HCT116 (cell line): ENCODE measurements at regions not wholly inside any gene's neighbourhood (a gene's known extent, or its start where the extent isn't known, plus 50 kb on each side); places are given as distances from the start of the nearest gene placed in this dataset.
"Not testable (repeated sequence)": the region's sequence is repeated elsewhere in the genome, so short reads cannot be mapped to it uniquely, and the experiment has no call there.

Source experiments
- ATAC-seq: fragments of 200-7000 bp; cut with Tn5 transposase; 2 replicates; pipeline ENCODE4 v1.9.1; 2020; ENCODE audit warnings: mild to moderate bottlenecking, moderate library complexity
- BruUV-seq: library from RNA; stranded (reverse); fragments of 400-500 nt; replicated peaks from 2 replicates; lab custom pipeline; 2021; lab: Mats Ljungman, UMichigan
- CTCF ChIA-PET: fragments of 300-600 bp; sonication (Branson Sonifier 250); formaldehyde crosslinking; loops from one replicate; lab custom pipeline; 2021; ENCODE audit warnings: antibody characterized with exemption; lab: Charles Lee
- POLR2A ChIA-PET: fragments of 300-600, 350-600 bp; sonication (Branson Sonifier 250); formaldehyde crosslinking; loops from one replicate; lab custom pipeline; 2021; ENCODE audit warnings: antibody characterized with exemption; lab: Charles Lee
- RAD21 ChIA-PET, 2 experiments: fragments of 300-600 bp; sonication (Branson Sonifier 250); formaldehyde crosslinking; loops; one replicate each; lab custom pipeline; 2023; ENCODE audit warnings: low total read pairs in 2 of 2; ENCODE audit not compliant: uncharacterized antibody in 2 of 2, unreplicated experiment in 2 of 2, low non-redundant PET in 1 of 2; lab: Charles Lee
- DNase-seq: peaks from one replicate; pipeline ENCODE4 v3.0.0-alpha.2; 2010; ENCODE audit warnings: low read depth, low spot score
- H2AFZ ChIP-seq: fragments of 200-600 bp; shearing (Covaris generic), sonication (generic); 2 replicates; pipeline ENCODE4 v1.6.1; 2017; ENCODE audit warnings: low read depth, mixed run types, mixed read lengths, antibody characterized with exemption, low read length; ENCODE audit not compliant: poor library complexity, severe bottlenecking
- H3K27ac ChIP-seq: 2 replicates; pipeline ENCODE4 v1.5.1; 2012; ENCODE audit warnings: low read depth, low read length
- H3K27me3 ChIP-seq: fragments of 200-600 bp; sonication (generic); 2 replicates; pipeline ENCODE4 v1.6.1; 2016; ENCODE audit warnings: mixed run types, low read length, mixed read lengths; ENCODE audit not compliant: insufficient read depth
- H3K36me3 ChIP-seq, 2 experiments: fragments of 200-500 bp in 1 of 2; fragments of 200-600 bp in 1 of 2; sonication (Bioruptor generic) in 1 of 2; sonication (generic) in 1 of 2; 2 replicates each; pipeline versions ENCODE4 v1.5.1 to v1.6.1; 2014 to 2016; ENCODE audit warnings: low read length in 2 of 2, inconsistent platforms in 1 of 2, mixed read lengths in 1 of 2, mixed run types in 1 of 2; ENCODE audit not compliant: insufficient read depth in 2 of 2, control insufficient read depth in 1 of 2
- H3K4me1 ChIP-seq, 2 experiments: fragments of 200-600 bp in 1 of 2; sonication (generic) in 1 of 2; 2 replicates each; pipeline versions ENCODE4 v1.5.1 to v1.6.1; 2012 to 2017; ENCODE audit warnings: low read length in 2 of 2, inconsistent platforms in 1 of 2, mild to moderate bottlenecking in 1 of 2, mixed read lengths in 1 of 2, mixed run types in 1 of 2, moderate library complexity in 1 of 2; ENCODE audit not compliant: insufficient read depth in 2 of 2, control insufficient read depth in 1 of 2
- H3K4me2 ChIP-seq: fragments of 200-600 bp; sonication (generic); 2 replicates; pipeline ENCODE4 v1.6.1; 2017; ENCODE audit warnings: mixed run types, low read length, mixed read lengths
- H3K4me3 ChIP-seq, 2 experiments: fragments of 200-600 bp in 1 of 2; sonication (generic) in 1 of 2; replicated peaks in 1 of 2; 2 replicates each; pipeline ENCODE4 v1.5.1; 2011 to 2016; ENCODE audit warnings: low read length in 2 of 2, control low read depth in 1 of 2, low read depth in 1 of 2, mild to moderate bottlenecking in 1 of 2, mixed read lengths in 1 of 2, mixed run types in 1 of 2
- H3K79me2 ChIP-seq: fragments of 200-600 bp; sonication (generic); 2 replicates; pipeline ENCODE4 v1.6.1; 2017; ENCODE audit warnings: mild to moderate bottlenecking, mixed run types, low read length, moderate library complexity, mixed read lengths; ENCODE audit not compliant: insufficient read depth
- H3K9ac ChIP-seq: fragments of 200-600 bp; sonication (generic); 2 replicates; pipeline ENCODE4 v1.6.1; 2016; ENCODE audit warnings: low read length, mixed read lengths
- H3K9me2 ChIP-seq: fragments of 200-600 bp; sonication (generic), shearing (Covaris generic); 2 replicates; pipeline ENCODE4 v1.6.1; 2017; ENCODE audit warnings: mixed run types, mild to moderate bottlenecking, moderate library complexity; ENCODE audit not compliant: insufficient read depth
- H3K9me3 ChIP-seq, 2 experiments: fragments of 200-500 bp in 1 of 2; fragments of 200-600 bp in 1 of 2; sonication (Bioruptor generic) in 1 of 2; sonication (generic) in 1 of 2; 2 replicates each; pipeline ENCODE4 v1.6.1; 2014 to 2017; ENCODE audit warnings: low read length in 2 of 2, mixed read lengths in 2 of 2, inconsistent platforms in 1 of 2, low read depth in 1 of 2, mild to moderate bottlenecking in 1 of 2, mixed run types in 1 of 2, moderate library complexity in 1 of 2; ENCODE audit not compliant: control insufficient read depth in 1 of 2, insufficient read depth in 1 of 2
- H4K20me1 ChIP-seq: fragments of 200-600 bp; sonication (generic), shearing (Covaris generic); 2 replicates; pipeline ENCODE4 v1.6.1; 2017; ENCODE audit warnings: mixed run types, mild to moderate bottlenecking, moderate library complexity; ENCODE audit not compliant: insufficient read depth
- EZH2phosphoT487 ChIP-seq: fragments of 200-600 bp; IDR thresholded peaks from 2 replicates; pipeline ENCODE4 v1.6.1; 2018; ENCODE audit warnings: antibody characterized with exemption, borderline replicate concordance
- FOSL1 ChIP-seq: IDR thresholded peaks from 2 replicates; pipeline ENCODE4 v1.6.1; 2012; ENCODE audit warnings: low read depth
- POLR2A ChIP-seq: IDR thresholded peaks from 2 replicates; pipeline ENCODE4 v1.7.0; 2011; ENCODE audit warnings: borderline replicate concordance; ENCODE audit not compliant: insufficient read depth, insufficient read length; ENCODE audit errors: extremely low read depth
- RAD21 ChIP-seq: IDR thresholded peaks from 2 replicates; pipeline ENCODE4 v1.6.1; 2012; ENCODE audit warnings: low read depth, mild to moderate bottlenecking
- SP1 ChIP-seq: IDR thresholded peaks from 2 replicates; pipeline ENCODE4 v1.6.1; 2012; ENCODE audit warnings: low read depth
- intact Hi-C: fragments of 100-400 bp; cut with micrococcal nuclease; formaldehyde crosslinking; loops from 2 replicates; pipeline ENCODE4 v1.10.0; 2022
- TF ChIP-seq, protein P1 (sequence below): IDR thresholded peaks from 2 replicates; pipeline ENCODE4 v1.6.1; 2012

- no peak overlapping the region for H2AFZ ChIP-seq
- no peak overlapping the region for H3K4me2 ChIP-seq
- no peak for DNase-seq
- intact Hi-C loops = no loop called here
- no peak overlapping the region for H3K4me3 ChIP-seq
- no peak for ATAC-seq
- CTCF ChIA-PET = interaction anchor here (0.9 kb wide), 1 partner anchor 68 kb away, joined by 3 read pairs; no protein-coding TSS in a partner anchor
- H3K4me1 ChIP-seq = no peaks in the 10 kb centered on the region
- no peaks in the 10 kb centered on the region for H3K9me2 ChIP-seq
- RAD21 ChIA-PET = no interaction called here
- no peaks in the 10 kb centered on the region for H3K9me3 ChIP-seq
- H4K20me1 ChIP-seq = no peaks in the 10 kb centered on the region
- H3K27ac ChIP-seq = no peak overlapping the region
- TF ChIP-seq POLR2A = no peak
- no peak for TF ChIP-seq RAD21
- TF ChIP-seq, protein P1, sequence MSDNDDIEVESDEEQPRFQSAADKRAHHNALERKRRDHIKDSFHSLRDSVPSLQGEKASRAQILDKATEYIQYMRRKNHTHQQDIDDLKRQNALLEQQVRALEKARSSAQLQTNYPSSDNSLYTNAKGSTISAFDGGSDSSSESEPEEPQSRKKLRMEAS = no peak
- TF ChIP-seq EZH2phosphoT487 = no peak
- no peak for TF ChIP-seq SP1
- no peak for TF ChIP-seq FOSL1
- TF ChIP-seq, all 23 proteins: peak for 0
- no peaks in the 10 kb centered on the region for H3K36me3 ChIP-seq
- H3K27me3 ChIP-seq = no peaks in the 10 kb centered on the region; the same call in 1 of the 2 replicates
- H3K79me2 ChIP-seq = no peaks in the 10 kb centered on the region
- POLR2A ChIA-PET = no interaction called here
- no TSS peak for BruUV-seq
- H3K9ac ChIP-seq = no peak overlapping the region
Observed at GRCh38 chr14:106013879-106014376, 487.5 kb downstream of the TMEM121 start.

DNA sequence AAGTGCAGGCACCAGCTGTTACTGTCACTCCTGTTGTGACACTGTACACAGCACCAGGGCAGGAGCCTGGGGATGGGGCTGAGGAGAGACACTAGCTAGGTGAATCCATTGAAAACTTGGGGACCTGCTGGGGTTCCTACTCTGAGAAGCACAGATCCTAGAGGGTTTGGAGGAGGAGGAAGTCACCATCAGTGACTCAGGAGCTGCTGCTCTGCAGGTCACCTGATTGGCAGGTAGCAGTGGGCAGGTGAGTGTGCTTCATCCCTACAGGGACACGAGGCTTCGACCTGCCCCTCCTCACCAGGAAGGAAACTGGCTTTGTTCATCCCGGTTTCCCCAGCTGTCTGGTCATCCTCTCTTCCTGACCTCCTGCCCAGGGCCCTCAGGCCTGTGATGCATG, 491.6 kb downstream of the TMEM121 start:
- H3K9me2 ChIP-seq, H4K20me1 ChIP-seq, intact Hi-C loops, CTCF ChIA-PET, DNase-seq, POLR2A ChIA-PET, H3K79me2 ChIP-seq, H3K27ac ChIP-seq, H3K36me3 ChIP-seq, H3K4me2 ChIP-seq, H2AFZ ChIP-seq, BruUV-seq, H3K9me3 ChIP-seq, H3K4me3 ChIP-seq, ATAC-seq, RAD21 ChIA-PET, H3K4me1 ChIP-seq, H3K9ac ChIP-seq, H3K27me3 ChIP-seq: not testable (repeated sequence)
